GM12878 (cell line): ENCODE measurements at regions not wholly inside any gene's neighbourhood (a gene's known extent, or its start where the extent isn't known, plus 50 kb on each side); places are given as distances from the start of the nearest gene placed in this dataset.

Source experiments
- ATAC-seq: fragments of 200-7000 bp; cut with Tn5 transposase; 3 replicates; pipeline ENCODE4 v1.9.1; 2020; ENCODE audit warnings: mild to moderate bottlenecking, moderate library complexity
- BruUV-seq: library from RNA; stranded (reverse); fragments of 400-500 nt; replicated peaks from 2 replicates; lab custom pipeline; 2021; lab: Mats Ljungman, UMichigan
- CTCF ChIA-PET: fragments of 300-600 bp; sonication (Branson Sonifier 250); formaldehyde crosslinking; extraction: SDS; loops from one replicate; lab custom pipeline; 2021; ENCODE audit warnings: inconsistent platforms; lab: Yijun Ruan, JAX
- POLR2A ChIA-PET: fragments of 350-600 bp; formaldehyde crosslinking; extraction: SDS; loops from one replicate; lab custom pipeline; 2021; ENCODE audit warnings: inconsistent platforms; lab: Charles Lee
- RAD21 ChIA-PET: fragments of 300-600 bp; sonication (Branson Sonifier 250); formaldehyde crosslinking; loops from one replicate; lab custom pipeline; 2023; ENCODE audit warnings: antibody characterized with exemption; ENCODE audit not compliant: unreplicated experiment; lab: Charles Lee
- SMC1A ChIA-PET: fragments of 300-600 bp; sonication (Branson Sonifier 250); formaldehyde crosslinking; loops from one replicate; lab custom pipeline; 2023; ENCODE audit not compliant: unreplicated experiment, uncharacterized antibody; lab: Charles Lee
- DNase-seq: peaks from one replicate; pipeline ENCODE4 v3.0.0-alpha.2; 2011; ENCODE audit warnings: low read depth, low spot score
- FAIRE-seq: peaks from 3 replicates; lab custom pipeline; 2011; peaks lifted over from hg19 to GRCh38; lab: Jason Lieb, UNC
- H2AFZ ChIP-seq: 2 replicates; pipeline ENCODE4 v1.6.0; 2011; ENCODE audit warnings: low read depth, low read length, control low read depth; ENCODE audit not compliant: control insufficient read depth
- H3K27ac ChIP-seq: 2 replicates; pipeline ENCODE4 v1.5.1; 2011; ENCODE audit warnings: control low read depth; ENCODE audit not compliant: control insufficient read depth, insufficient read depth
- H3K27me3 ChIP-seq, 2 experiments: replicated peaks in 1 of 2; 2 replicates each; pipeline versions ENCODE4 v1.6.0 to v1.6.1; 2011; ENCODE audit warnings: low read length in 1 of 2; ENCODE audit not compliant: control insufficient read depth in 2 of 2, insufficient read depth in 2 of 2
- H3K36me3 ChIP-seq, 2 experiments: 2 replicates each; pipeline ENCODE4 v1.5.1; 2011; ENCODE audit warnings: low read length in 1 of 2; ENCODE audit not compliant: control insufficient read depth in 2 of 2, insufficient read depth in 2 of 2
- H3K4me1 ChIP-seq: 2 replicates; pipeline ENCODE4 v1.6.1; 2011; ENCODE audit warnings: mild to moderate bottlenecking, low read length, moderate library complexity, mixed read lengths; ENCODE audit not compliant: control insufficient read depth, insufficient read depth
- H3K4me2 ChIP-seq: 2 replicates; pipeline ENCODE4 v1.6.0; 2011; ENCODE audit warnings: control low read depth; ENCODE audit not compliant: control insufficient read depth, insufficient read depth
- H3K4me3 ChIP-seq: fragments of 200-600 bp; sonication (generic); 2 replicates; pipeline ENCODE4 v1.5.1; 2016
- H3K79me2 ChIP-seq: 2 replicates; pipeline ENCODE4 v1.6.0; 2011; ENCODE audit warnings: low read length; ENCODE audit not compliant: control insufficient read depth, insufficient read depth
- H3K9ac ChIP-seq: 2 replicates; pipeline ENCODE4 v1.8.0; 2011; ENCODE audit warnings: low read length, control low read depth, mixed read lengths; ENCODE audit not compliant: control insufficient read depth, insufficient read depth
- H3K9me3 ChIP-seq: replicated peaks from 3 replicates; pipeline ENCODE4 v1.5.1; 2011; ENCODE audit warnings: mild to moderate bottlenecking, low read length; ENCODE audit not compliant: control insufficient read depth, insufficient read depth
- H4K20me1 ChIP-seq: 2 replicates; pipeline ENCODE4 v1.6.0; 2011; ENCODE audit not compliant: control insufficient read depth, insufficient read depth
- ATF3 ChIP-seq: IDR thresholded peaks from 2 replicates; pipeline ENCODE4 v1.6.1; 2011; ENCODE audit warnings: low read depth, mild to moderate bottlenecking, low read length, moderate library complexity, borderline replicate concordance; ENCODE audit errors: extremely low read depth
- CBFB ChIP-seq: IDR thresholded peaks from 2 replicates; pipeline ENCODE4 v1.6.1; 2016; ENCODE audit warnings: antibody characterized with exemption, low read depth
- CEBPB ChIP-seq, 2 experiments: fragments of 150-350 bp in 1 of 2; IDR thresholded peaks; 2 replicates each; pipeline ENCODE4 v1.6.1; 2012 to 2014; ENCODE audit warnings: low read depth in 2 of 2, low read length in 2 of 2, borderline replicate concordance in 1 of 2, inconsistent platforms in 1 of 2
- E2F8 ChIP-seq: fragments of 450-650 bp; IDR thresholded peaks from 2 replicates; pipeline ENCODE4 v1.6.1; 2018; ENCODE audit warnings: mild to moderate bottlenecking, low read depth, moderate library complexity; ENCODE audit not compliant: partially characterized antibody
- FOXM1 ChIP-seq: IDR thresholded peaks from 2 replicates; pipeline ENCODE4 v1.6.1; 2012; ENCODE audit warnings: low read depth, mild to moderate bottlenecking, inconsistent platforms, low read length, moderate library complexity
- KAT2A ChIP-seq: conservative IDR thresholded peaks from 2 replicates; pipeline ENCODE4 v1.6.1; 2011; ENCODE audit warnings: low read depth, low read length; ENCODE audit not compliant: control insufficient read depth
- KDM1A ChIP-seq: fragments of 200-600 bp; sonication (generic); IDR thresholded peaks from 2 replicates; pipeline ENCODE4 v1.6.1; 2016; ENCODE audit warnings: borderline replicate concordance
- NRF1 ChIP-seq: conservative IDR thresholded peaks from 2 replicates; pipeline ENCODE4 v1.6.1; 2011; ENCODE audit warnings: mild to moderate bottlenecking, low read depth, low read length, improper control_type of control experiment
- PAX5 ChIP-seq: IDR thresholded peaks from 2 replicates; pipeline ENCODE4 v1.6.1; 2011; ENCODE audit warnings: low read depth, low read length, borderline replicate concordance
- SMAD1 ChIP-seq: fragments of 450-650 bp; IDR thresholded peaks from 2 replicates; pipeline ENCODE4 v1.6.1; 2018; ENCODE audit warnings: mild to moderate bottlenecking, low read depth; ENCODE audit not compliant: partially characterized antibody
- STAT1 ChIP-seq: fragments of 450-650 bp; conservative IDR thresholded peaks from 2 replicates; pipeline ENCODE4 v1.6.1; 2014; ENCODE audit warnings: antibody characterized with exemption, mild to moderate bottlenecking
- TCF3 ChIP-seq: IDR thresholded peaks from 2 replicates; pipeline ENCODE4 v1.6.1; 2012; ENCODE audit warnings: low read depth, mild to moderate bottlenecking, low read length, borderline replicate concordance; ENCODE audit not compliant: insufficient read depth
- WRNIP1 ChIP-seq: IDR thresholded peaks from 2 replicates; pipeline ENCODE4 v1.6.1; 2011; ENCODE audit warnings: low read depth, low read length, improper control_type of control experiment, borderline replicate concordance
- WGBS: methylation state at CpG from one replicate; pipeline ENCODE4 v1.1.6; 2016; ENCODE audit warnings: low lambda C conversion rate; ENCODE audit not compliant: insufficient replicate concordance, insufficient coverage; ENCODE audit errors: missing lambda C conversion rate; 5-methylcytosine and 5-hydroxymethylcytosine counted together
- in situ Hi-C: fragments of 300-500 bp; cut with MboI; formaldehyde crosslinking; loops from 9 replicates; pipeline ENCODE4 v1.14.3; 2018; ENCODE audit warnings: mixed read lengths
- intact Hi-C: fragments of 100-400 bp; cut with micrococcal nuclease; formaldehyde crosslinking; loops from one replicate; pipeline ENCODE4 v1.14.2; 2022; ENCODE audit not compliant: unreplicated experiment
- TF ChIP-seq, protein P1 (sequence below): fragments of 150-350 bp; IDR thresholded peaks from 2 replicates; pipeline ENCODE4 v1.6.1; 2016; ENCODE audit warnings: low read depth, low read length
- TF ChIP-seq, protein P2 (sequence below): IDR thresholded peaks from 2 replicates; pipeline ENCODE4 v1.6.1; 2012; ENCODE audit warnings: low read depth, low read length, improper control_type of control experiment

GRCh38 chr6:113363048-113363798 is 493.9 kb upstream of the MARCKS start:
- POLR2A ChIA-PET, result interaction anchor here (0.6 kb wide), 1 partner anchor 349 kb away, joined by 3 read pairs; no protein-coding TSS in a partner anchor
- 81% methylated on average over 4 of the region's 4 CpGs for WGBS
- Histone ChIP-seq H3K79me2 (no peaks in the 10 kb centered on the region), H3K4me3 (no peak overlapping the region), H3K9ac (no peak overlapping the region), H2AFZ (no peak overlapping the region; the same call in 1 of the 2 replicates), H3K4me2 (no peak overlapping the region), H4K20me1 (no peaks in the 10 kb centered on the region), H3K4me1 (no peaks in the 10 kb centered on the region), H3K36me3 (no peaks in the 10 kb centered on the region), H3K27ac (no peak overlapping the region), H3K27me3 (no peaks in the 10 kb centered on the region), H3K9me3 (no peaks in the 10 kb centered on the region)
- CTCF ChIA-PET, result interaction anchor here (0.7 to 1.2 kb wide), 4 partner anchors 8 to 58 kb away, joined by 3 read pairs; no protein-coding TSS in a partner anchor
- RAD21 ChIA-PET, result interaction anchor here (0.6 to 0.9 kb wide), 2 partner anchors 13 to 14 kb away, joined by 3 to 4 read pairs; no protein-coding TSS in a partner anchor
- intact Hi-C loops, result loop anchor here (5.0 kb wide), 1 partner anchor 269 kb away; no protein-coding TSS in a partner anchor
- in situ Hi-C loops, result no loop called here
- DNase-seq (no peak), FAIRE-seq (no peak), ATAC-seq (no peak)
- no TSS peak for BruUV-seq
- SMC1A ChIA-PET, result interaction anchor here (0.8 to 1.5 kb wide), 6 partner anchors 8 to 492 kb away, joined by 3 to 7 read pairs (median 4); no protein-coding TSS in a partner anchor
- TF ChIP-seq KAT2A (no peak), NRF1 (no peak), SMAD1 (no peak), STAT1 (no peak), FOXM1 (no peak), WRNIP1 (no peak), CBFB (no peak), PAX5 (no peak), ATF3 (no peak), KDM1A (no peak), E2F8 (no peak), TCF3 (no peak), CEBPB (IDR thresholded peaks at IDR 0.05; ENCODE audit: borderline replicate concordance in 1 of 2, low read depth in 2 of 2, low read length in 2 of 2) (no peak)
- TF ChIP-seq, protein P1, sequence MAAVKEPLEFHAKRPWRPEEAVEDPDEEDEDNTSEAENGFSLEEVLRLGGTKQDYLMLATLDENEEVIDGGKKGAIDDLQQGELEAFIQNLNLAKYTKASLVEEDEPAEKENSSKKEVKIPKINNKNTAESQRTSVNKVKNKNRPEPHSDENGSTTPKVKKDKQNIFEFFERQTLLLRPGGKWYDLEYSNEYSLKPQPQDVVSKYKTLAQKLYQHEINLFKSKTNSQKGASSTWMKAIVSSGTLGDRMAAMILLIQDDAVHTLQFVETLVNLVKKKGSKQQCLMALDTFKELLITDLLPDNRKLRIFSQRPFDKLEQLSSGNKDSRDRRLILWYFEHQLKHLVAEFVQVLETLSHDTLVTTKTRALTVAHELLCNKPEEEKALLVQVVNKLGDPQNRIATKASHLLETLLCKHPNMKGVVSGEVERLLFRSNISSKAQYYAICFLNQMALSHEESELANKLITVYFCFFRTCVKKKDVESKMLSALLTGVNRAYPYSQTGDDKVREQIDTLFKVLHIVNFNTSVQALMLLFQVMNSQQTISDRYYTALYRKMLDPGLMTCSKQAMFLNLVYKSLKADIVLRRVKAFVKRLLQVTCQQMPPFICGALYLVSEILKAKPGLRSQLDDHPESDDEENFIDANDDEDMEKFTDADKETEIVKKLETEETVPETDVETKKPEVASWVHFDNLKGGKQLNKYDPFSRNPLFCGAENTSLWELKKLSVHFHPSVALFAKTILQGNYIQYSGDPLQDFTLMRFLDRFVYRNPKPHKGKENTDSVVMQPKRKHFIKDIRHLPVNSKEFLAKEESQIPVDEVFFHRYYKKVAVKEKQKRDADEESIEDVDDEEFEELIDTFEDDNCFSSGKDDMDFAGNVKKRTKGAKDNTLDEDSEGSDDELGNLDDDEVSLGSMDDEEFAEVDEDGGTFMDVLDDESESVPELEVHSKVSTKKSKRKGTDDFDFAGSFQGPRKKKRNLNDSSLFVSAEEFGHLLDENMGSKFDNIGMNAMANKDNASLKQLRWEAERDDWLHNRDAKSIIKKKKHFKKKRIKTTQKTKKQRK, result no peak
- TF ChIP-seq, protein P2, sequence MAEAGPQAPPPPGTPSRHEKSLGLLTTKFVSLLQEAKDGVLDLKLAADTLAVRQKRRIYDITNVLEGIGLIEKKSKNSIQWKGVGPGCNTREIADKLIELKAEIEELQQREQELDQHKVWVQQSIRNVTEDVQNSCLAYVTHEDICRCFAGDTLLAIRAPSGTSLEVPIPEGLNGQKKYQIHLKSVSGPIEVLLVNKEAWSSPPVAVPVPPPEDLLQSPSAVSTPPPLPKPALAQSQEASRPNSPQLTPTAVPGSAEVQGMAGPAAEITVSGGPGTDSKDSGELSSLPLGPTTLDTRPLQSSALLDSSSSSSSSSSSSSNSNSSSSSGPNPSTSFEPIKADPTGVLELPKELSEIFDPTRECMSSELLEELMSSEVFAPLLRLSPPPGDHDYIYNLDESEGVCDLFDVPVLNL, result no peak
